C4-2B (cell line): ENCODE measurements at regions not wholly inside any gene's neighbourhood (a gene's known extent, or its start where the extent isn't known, plus 50 kb on each side); places are given as distances from the start of the nearest gene placed in this dataset.

Experiments
- CTCF ChIP-seq: fragments of 450-650 bp; conservative IDR thresholded peaks from 2 replicates; pipeline ENCODE4 v1.5.1; 2017; ENCODE audit warnings: mild to moderate bottlenecking
- ZFX ChIP-seq: fragments of 450-650 bp; IDR thresholded peaks from 2 replicates; pipeline ENCODE4 v1.6.1; 2017

GRCh38 chr2:125983364-125983763 is 672.6 kb upstream of the GYPC start:
- TF ChIP-seq CTCF (no peak), ZFX (no peak)
